NT2/D1 (cell line): ENCODE measurements at regions not wholly inside any gene's neighbourhood (a gene's known extent, or its start where the extent isn't known, plus 50 kb on each side); places are given as distances from the start of the nearest gene placed in this dataset.

Experiments used
- SUZ12 ChIP-seq: IDR thresholded peaks from 2 replicates; pipeline ENCODE4 v1.6.1; 2011; ENCODE audit not compliant: insufficient read length, insufficient read depth; ENCODE audit errors: extremely low read depth
- ZNF274 ChIP-seq: IDR thresholded peaks from 2 replicates; pipeline ENCODE4 v1.6.1; 2011; ENCODE audit warnings: mild to moderate bottlenecking, low read depth, low read length

DNA sequence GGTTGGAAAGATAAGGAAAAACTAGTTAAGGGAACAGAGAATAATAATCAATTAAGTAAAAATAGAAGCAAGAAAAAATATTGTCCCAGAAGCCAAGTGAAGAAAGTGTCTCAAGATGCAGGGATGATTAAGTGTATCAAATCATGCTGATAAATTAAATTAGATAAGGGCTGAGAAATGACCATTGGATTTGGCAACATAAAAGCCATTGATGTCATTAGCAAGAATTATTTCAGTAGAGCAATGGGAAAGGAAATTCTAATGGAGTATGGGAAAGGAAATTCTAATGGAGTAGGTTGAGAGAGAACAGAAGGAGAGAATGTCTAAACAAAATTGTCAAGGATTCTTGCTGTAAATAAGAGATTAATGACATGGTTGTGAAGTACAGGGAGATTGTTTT, 146.8 kb downstream of the TFAP2B start:
- no peak for TF ChIP-seq SUZ12
- no peak for TF ChIP-seq ZNF274
